GM12865 (cell line): ENCODE measurements at regions not wholly inside any gene's neighbourhood (a gene's known extent, or its start where the extent isn't known, plus 50 kb on each side); places are given as distances from the start of the nearest gene placed in this dataset.

Source experiments
- DNase-seq: peaks from one replicate; pipeline ENCODE4 v3.0.0; 2010; ENCODE audit warnings: low read depth
- H3K4me3 ChIP-seq: 2 replicates; pipeline ENCODE4 v1.5.1; 2011; ENCODE audit warnings: mild to moderate bottlenecking, low read depth, low read length, control low read depth
- TF ChIP-seq, protein P1 (sequence below): IDR thresholded peaks from 2 replicates; pipeline ENCODE4 v1.5.1; 2011; ENCODE audit warnings: low read length, control low read depth, low read depth, inconsistent platforms; ENCODE audit not compliant: insufficient read depth; ENCODE audit errors: missing control alignments

DNA sequence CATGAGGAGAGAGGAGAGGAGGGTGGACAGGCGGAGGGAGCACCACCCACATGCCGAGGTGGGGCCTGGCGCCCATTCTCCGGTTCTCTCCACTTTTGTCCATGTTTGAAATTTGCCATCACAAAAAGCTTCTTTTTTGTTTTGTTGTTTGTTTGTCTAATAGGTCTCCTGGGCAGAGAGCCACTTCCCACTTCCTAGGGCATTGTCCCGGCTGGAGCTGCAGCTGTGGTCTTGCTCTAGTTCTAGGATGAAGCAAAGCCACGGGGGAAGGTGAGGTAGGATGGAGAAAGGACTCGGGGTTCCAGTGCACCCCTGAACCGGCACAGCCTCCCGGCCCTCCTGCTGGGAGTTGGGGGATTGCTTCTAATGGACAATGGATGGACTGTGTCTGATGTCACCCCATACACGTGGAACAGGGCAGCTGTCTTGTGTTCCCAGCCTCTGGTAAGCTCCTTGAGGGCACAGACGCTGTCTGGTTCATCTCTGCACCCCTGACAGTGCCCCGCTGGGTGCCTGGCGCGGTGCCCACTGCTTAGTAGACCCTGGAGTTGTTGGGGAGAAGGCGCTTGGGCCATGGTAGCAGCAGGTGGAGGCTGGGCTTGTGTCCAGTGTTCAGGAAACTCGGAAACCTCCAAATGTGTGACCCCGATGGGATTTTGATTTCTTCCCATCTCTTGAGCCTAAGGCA is 278.4 kb downstream of the NDUFA10 start:
- no peak for DNase-seq
- TF ChIP-seq, protein P1, sequence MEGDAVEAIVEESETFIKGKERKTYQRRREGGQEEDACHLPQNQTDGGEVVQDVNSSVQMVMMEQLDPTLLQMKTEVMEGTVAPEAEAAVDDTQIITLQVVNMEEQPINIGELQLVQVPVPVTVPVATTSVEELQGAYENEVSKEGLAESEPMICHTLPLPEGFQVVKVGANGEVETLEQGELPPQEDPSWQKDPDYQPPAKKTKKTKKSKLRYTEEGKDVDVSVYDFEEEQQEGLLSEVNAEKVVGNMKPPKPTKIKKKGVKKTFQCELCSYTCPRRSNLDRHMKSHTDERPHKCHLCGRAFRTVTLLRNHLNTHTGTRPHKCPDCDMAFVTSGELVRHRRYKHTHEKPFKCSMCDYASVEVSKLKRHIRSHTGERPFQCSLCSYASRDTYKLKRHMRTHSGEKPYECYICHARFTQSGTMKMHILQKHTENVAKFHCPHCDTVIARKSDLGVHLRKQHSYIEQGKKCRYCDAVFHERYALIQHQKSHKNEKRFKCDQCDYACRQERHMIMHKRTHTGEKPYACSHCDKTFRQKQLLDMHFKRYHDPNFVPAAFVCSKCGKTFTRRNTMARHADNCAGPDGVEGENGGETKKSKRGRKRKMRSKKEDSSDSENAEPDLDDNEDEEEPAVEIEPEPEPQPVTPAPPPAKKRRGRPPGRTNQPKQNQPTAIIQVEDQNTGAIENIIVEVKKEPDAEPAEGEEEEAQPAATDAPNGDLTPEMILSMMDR: no peak

DNA sequence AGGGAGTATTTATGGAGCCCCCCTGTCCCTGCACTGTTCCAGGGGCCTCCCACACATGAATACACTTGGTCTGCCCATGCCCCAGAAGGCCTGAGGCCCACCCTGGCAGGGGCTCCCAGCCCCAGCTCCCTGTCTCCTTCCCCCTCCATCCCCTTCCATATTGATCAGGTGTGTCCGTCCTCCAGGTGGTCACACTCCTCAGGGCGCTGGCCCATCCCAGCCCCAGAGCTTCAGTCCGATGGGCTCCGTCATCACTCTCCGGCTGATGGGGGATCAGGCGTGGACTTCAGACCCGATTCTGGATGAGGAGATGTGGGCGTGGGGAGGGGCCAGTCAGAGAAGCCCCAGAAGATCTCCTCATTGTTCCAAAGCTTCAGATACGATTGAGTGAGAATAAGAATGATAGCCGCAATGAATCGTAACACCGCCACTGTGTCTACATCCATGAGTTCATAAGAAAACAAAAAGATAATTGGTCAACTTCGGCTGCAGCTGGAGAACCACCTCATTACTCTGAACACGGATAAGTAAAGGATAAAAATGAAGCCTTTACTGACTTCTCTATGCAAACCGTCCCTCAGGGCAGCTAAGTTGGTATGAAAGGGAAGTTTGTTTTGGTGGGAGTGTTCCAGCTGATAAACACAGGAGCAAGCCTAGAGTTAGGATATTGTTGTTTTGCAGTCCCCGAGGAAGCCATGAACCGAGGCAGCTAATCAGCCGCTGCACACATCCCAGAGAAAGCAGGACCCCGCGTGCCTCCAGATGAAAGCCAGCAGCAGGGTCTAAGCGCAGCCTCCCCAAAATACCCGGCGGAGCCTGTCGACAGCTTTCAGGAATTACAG is 279.5 kb downstream of the NDUFA10 start:
- H3K4me3 ChIP-seq: no peak overlapping the region
- TF ChIP-seq, protein P1: no peak
- DNase-seq: no peak

More for the DNA sequence above, 278.4 kb downstream of the NDUFA10 start:
- no peak overlapping the region for H3K4me3 ChIP-seq

DNA sequence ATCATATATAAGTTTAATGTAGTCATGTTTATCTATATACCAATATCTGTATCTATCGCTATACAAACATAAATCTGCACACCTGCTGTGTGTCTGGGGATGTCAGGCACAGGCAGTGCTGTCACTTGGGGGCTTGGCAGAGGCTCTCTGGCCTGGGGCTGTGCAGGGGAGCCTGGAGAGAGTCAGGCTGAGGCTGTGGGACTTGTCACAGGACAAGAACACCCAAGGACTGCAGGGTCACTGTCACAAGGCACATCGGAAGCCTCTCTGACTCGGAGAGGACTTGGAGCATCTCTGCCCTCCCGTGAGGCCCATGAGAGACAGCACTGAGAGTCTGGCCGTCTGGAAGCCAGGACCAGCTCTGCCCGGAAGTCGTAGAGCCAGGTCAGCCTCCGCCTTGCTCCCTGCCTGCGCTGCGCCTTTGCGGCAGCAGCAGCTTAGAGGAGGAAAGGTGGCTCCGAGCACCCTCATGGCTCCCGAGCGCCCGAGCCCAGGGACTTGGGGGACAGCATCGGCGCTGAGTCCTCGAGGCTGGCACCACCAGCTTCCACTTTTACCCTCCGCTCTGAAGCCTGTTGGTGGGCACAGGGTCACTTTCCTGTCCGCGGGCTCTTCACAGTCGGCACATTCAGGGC is 280.3 kb downstream of the NDUFA10 start:
- H3K4me3 ChIP-seq: no peak overlapping the region
- no peak for DNase-seq
- TF ChIP-seq, protein P1: no peak

DNA sequence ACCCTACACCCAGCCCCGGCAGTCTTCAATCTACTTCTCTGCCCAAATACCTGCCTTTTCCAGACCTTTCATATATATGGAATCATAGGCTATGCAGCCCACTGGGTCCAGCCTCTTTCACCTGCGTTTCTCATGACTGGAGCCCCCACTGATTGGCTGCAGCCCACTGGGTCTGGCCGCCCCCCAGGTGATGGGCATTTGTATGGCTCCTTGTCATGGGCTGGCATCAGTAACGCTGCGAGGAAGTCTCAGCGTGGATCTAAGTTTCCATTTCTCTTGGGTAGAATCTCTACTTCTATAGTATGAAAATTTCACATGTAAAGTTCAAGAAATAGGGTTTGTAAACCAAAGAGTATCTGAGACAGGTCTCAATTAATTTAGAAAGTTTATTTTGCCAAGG is 281.9 kb downstream of the NDUFA10 start:
- H3K4me3 ChIP-seq: no peak overlapping the region
- TF ChIP-seq, protein P1: no peak
- DNase-seq: no peak

DNA sequence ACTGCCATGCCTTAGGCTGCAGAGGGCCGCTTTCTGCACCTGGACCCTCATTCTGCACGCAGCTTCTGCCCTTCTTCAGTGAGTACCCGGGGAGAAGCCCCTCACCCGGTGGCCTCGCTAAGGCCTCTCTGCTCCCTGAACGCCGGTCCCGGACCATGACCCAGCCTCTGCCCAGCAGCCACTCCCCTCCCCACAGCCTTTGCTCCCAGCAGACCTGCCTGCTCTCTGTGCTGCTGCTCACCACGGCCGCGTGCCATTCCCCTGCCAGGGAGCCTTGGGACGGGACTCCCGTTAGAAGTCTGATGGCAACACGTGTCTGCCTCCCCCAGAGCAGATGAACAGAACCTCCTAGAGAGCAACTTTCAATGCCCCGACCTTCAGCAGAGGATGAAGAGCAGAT is 282.8 kb downstream of the NDUFA10 start:
- H3K4me3 ChIP-seq: no peak overlapping the region
- no peak for DNase-seq
- TF ChIP-seq, protein P1: no peak

DNA sequence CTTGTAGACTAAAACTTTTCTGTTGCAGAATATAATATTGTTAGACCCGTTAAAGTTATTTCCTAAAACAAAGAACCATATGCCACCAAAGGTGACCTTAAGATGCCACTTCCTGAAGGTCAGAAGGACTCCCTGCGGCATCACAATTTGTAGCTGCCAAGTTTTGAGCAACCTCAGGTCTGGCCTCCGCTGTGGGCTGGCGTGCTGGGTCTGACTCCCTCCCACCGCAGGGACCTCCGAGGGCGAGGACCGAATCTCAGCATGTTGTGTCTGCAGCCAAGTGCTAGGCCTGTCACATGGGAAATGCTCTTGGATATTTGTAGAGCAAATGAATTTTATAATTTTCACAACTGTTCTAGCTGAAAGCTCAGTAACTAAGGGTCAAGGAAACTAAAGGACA is 285.9 kb downstream of the NDUFA10 start:
- TF ChIP-seq, protein P1: no peak

More for the DNA sequence above, 285.9 kb downstream of the NDUFA10 start:
- no peak for DNase-seq
- H3K4me3 ChIP-seq: no peak overlapping the region
